HepG2 (cell line): ENCODE measurements at regions not wholly inside any gene's neighbourhood (a gene's known extent, or its start where the extent isn't known, plus 50 kb on each side); places are given as distances from the start of the nearest gene placed in this dataset.

ENCODE experiments used
- ELF4 ChIP-seq: sonication (generic); formaldehyde crosslinking; IDR thresholded peaks from 2 replicates; pipeline ENCODE4 v1.5.0; 2020; ENCODE audit warnings: missing genetic modification reagents, mild to moderate bottlenecking, moderate library complexity, borderline replicate concordance
- ZBTB40 ChIP-seq, 2 experiments: fragments of 450-650 bp in 1 of 2; sonication (generic) in 1 of 2; formaldehyde crosslinking in 1 of 2; IDR thresholded peaks; 2 replicates each; pipeline versions ENCODE4 v1.6.1 to v1.8.0; 2016 to 2022; ENCODE audit warnings: antibody characterized with exemption in 1 of 2, mild to moderate bottlenecking in 1 of 2, missing genetic modification reagents in 1 of 2

GRCh38 chr15:60264566-60264965 is 133.2 kb downstream of the ANXA2 start:
- TF ChIP-seq ZBTB40 (IDR thresholded peaks at IDR 0.05) (no peak), ZBTB40 (CRISPR knock-in tag; IDR thresholded peaks at IDR 0.05) (no peak), ELF4 (no peak)
